Stimulated activated effector memory CD8-positive, alpha-beta T cell treated with anti-CD3 and anti-CD28 coated beads, Interleukin-12 subunit alpha, Interleukin-12 subunit beta, amount 100 ng/mL, for 72 hours (primary cell): ENCODE measurements at regions not wholly inside any gene's neighbourhood (a gene's known extent, or its start where the extent isn't known, plus 50 kb on each side); places are given as distances from the start of the nearest gene placed in this dataset.

Source experiments
- ATAC-seq: fragments of 150-1000 bp; cut with Tn5 transposase; 2 replicates; pipeline ENCODE4 v1.10.0; 2021
- DNase-seq, 2 donors: peaks; one replicate each; pipeline ENCODE4 v3.0.0; 2021 to 2022; ENCODE audit warnings: low spot score in 2 of 2
- H3K27ac Mint-ChIP-seq: one replicate; pipeline ENCODE4 v1.8.0; 2022; ENCODE audit warnings: mild to moderate bottlenecking, mixed read lengths
- H3K36me3 Mint-ChIP-seq: one replicate; pipeline ENCODE4 v1.8.0; 2022; ENCODE audit warnings: mild to moderate bottlenecking, mixed read lengths
- H3K4me1 Mint-ChIP-seq: one replicate; pipeline ENCODE4 v1.8.0; 2022; ENCODE audit warnings: mixed read lengths
- H3K4me3 Mint-ChIP-seq: one replicate; pipeline ENCODE4 v1.8.0; 2022; ENCODE audit warnings: mild to moderate bottlenecking, mixed read lengths
- H3K9me3 Mint-ChIP-seq: one replicate; pipeline ENCODE4 v1.8.0; 2022; ENCODE audit warnings: mixed read lengths

- Mint-ChIP-seq H3K36me3 (no peaks in the 10 kb centered on the region), H3K9me3 (no peaks in the 10 kb centered on the region), H3K4me3 (no peak overlapping the region), H3K4me1 (no peaks in the 10 kb centered on the region), H3K27ac (no peak overlapping the region)
- no peak for ATAC-seq
- no peak for DNase-seq
Measured at GRCh38 chr20:39535301-39535700, 573.2 kb downstream of the DHX35 start.

- DNase-seq, result no peak
- no peaks in the 10 kb centered on the region for H3K4me1 Mint-ChIP-seq
Measured at GRCh38 chr20:39534846-39535245, 572.7 kb downstream of the DHX35 start.

GRCh38 chr20:39533858-39534257, 571.7 kb downstream of the DHX35 start:
- Mint-ChIP-seq H3K36me3 (no peaks in the 10 kb centered on the region), H3K9me3 (no peaks in the 10 kb centered on the region), H3K4me3 (no peak overlapping the region), H3K4me1 (no peaks in the 10 kb centered on the region), H3K27ac (no peak overlapping the region)
- ATAC-seq (no peak), DNase-seq (no peak)

More at GRCh38 chr20:39534846-39535245, 572.7 kb downstream of the DHX35 start:
- no peak for ATAC-seq
- Mint-ChIP-seq H3K9me3 (no peaks in the 10 kb centered on the region), H3K27ac (no peak overlapping the region), H3K4me3 (no peak overlapping the region), H3K36me3 (no peaks in the 10 kb centered on the region)

GRCh38 chr20:39532205-39532604, 570.1 kb downstream of the DHX35 start:
- Mint-ChIP-seq H3K27ac (no peak overlapping the region), H3K36me3 (no peaks in the 10 kb centered on the region), H3K9me3 (no peaks in the 10 kb centered on the region), H3K4me1 (no peaks in the 10 kb centered on the region), H3K4me3 (no peak overlapping the region)
- no peak for ATAC-seq
- DNase-seq, result no peak

- H3K4me3 Mint-ChIP-seq, result no peak overlapping the region
- H3K27ac Mint-ChIP-seq, result no peak overlapping the region
- ATAC-seq, result no peak
- no peaks in the 10 kb centered on the region for H3K4me1 Mint-ChIP-seq
- no peak for DNase-seq
- H3K36me3 Mint-ChIP-seq, result no peaks in the 10 kb centered on the region
- H3K9me3 Mint-ChIP-seq, result no peaks in the 10 kb centered on the region
Measured at GRCh38 chr20:39528436-39528835, 566.3 kb downstream of the DHX35 start.

GRCh38 chr20:39524371-39524911, 562.3 kb downstream of the DHX35 start:
- H3K4me3 Mint-ChIP-seq, result no peak overlapping the region
- no peaks in the 10 kb centered on the region for H3K4me1 Mint-ChIP-seq
- no peaks in the 10 kb centered on the region for H3K9me3 Mint-ChIP-seq
- ATAC-seq (no peak), DNase-seq (no peak)
- H3K36me3 Mint-ChIP-seq, result no peaks in the 10 kb centered on the region
- no peak overlapping the region for H3K27ac Mint-ChIP-seq

GRCh38 chr20:39523405-39523804, 561.3 kb downstream of the DHX35 start:
- DNase-seq (no peak), ATAC-seq (no peak)
- Mint-ChIP-seq H3K9me3 (no peaks in the 10 kb centered on the region), H3K27ac (no peak overlapping the region), H3K4me1 (no peaks in the 10 kb centered on the region), H3K36me3 (no peaks in the 10 kb centered on the region), H3K4me3 (no peak overlapping the region)

- Mint-ChIP-seq H3K9me3 (peaks cover 4% of the 10 kb centered on the region), H3K4me1 (no peaks in the 10 kb centered on the region), H3K27ac (no peak overlapping the region), H3K4me3 (no peak overlapping the region), H3K36me3 (no peaks in the 10 kb centered on the region)
- DNase-seq, result no peak
- no peak for ATAC-seq
Measured at GRCh38 chr20:39518654-39519053, 556.5 kb downstream of the DHX35 start.

GRCh38 chr20:39516964-39517363, 554.8 kb downstream of the DHX35 start:
- Mint-ChIP-seq H3K9me3 (peaks cover 4% of the 10 kb centered on the region), H3K4me1 (no peaks in the 10 kb centered on the region), H3K27ac (no peak overlapping the region), H3K36me3 (no peaks in the 10 kb centered on the region), H3K4me3 (no peak overlapping the region)
- no peak for ATAC-seq
- DNase-seq, result no peak

- ATAC-seq (no peak), DNase-seq (no peak)
- Mint-ChIP-seq H3K4me3 (no peak overlapping the region), H3K36me3 (no peaks in the 10 kb centered on the region), H3K9me3 (peaks cover 9% of the 10 kb centered on the region), H3K4me1 (no peaks in the 10 kb centered on the region), H3K27ac (no peak overlapping the region)
Measured at GRCh38 chr20:39504710-39505094, 542.6 kb downstream of the DHX35 start.

- Mint-ChIP-seq H3K9me3 (peaks cover 9% of the 10 kb centered on the region), H3K36me3 (no peaks in the 10 kb centered on the region), H3K4me3 (no peak overlapping the region), H3K4me1 (no peaks in the 10 kb centered on the region), H3K27ac (no peak overlapping the region)
- ATAC-seq (no peak), DNase-seq (no peak)
Measured at GRCh38 chr20:39503902-39504709, 542.0 kb downstream of the DHX35 start.

GRCh38 chr20:39492223-39492797, 530.2 kb downstream of the DHX35 start:
- no peaks in the 10 kb centered on the region for H3K4me1 Mint-ChIP-seq
- no peaks in the 10 kb centered on the region for H3K36me3 Mint-ChIP-seq
- ATAC-seq, result no peak
- peaks cover 6% of the 10 kb centered on the region for H3K9me3 Mint-ChIP-seq
- no peak for DNase-seq
- no peak overlapping the region for H3K4me3 Mint-ChIP-seq
- no peak overlapping the region for H3K27ac Mint-ChIP-seq

- no peak overlapping the region for H3K4me3 Mint-ChIP-seq
- DNase-seq (no peak), ATAC-seq (no peak)
- no peaks in the 10 kb centered on the region for H3K4me1 Mint-ChIP-seq
- H3K36me3 Mint-ChIP-seq, result no peaks in the 10 kb centered on the region
- peaks cover 6% of the 10 kb centered on the region for H3K9me3 Mint-ChIP-seq
- H3K27ac Mint-ChIP-seq, result no peak overlapping the region
Measured at GRCh38 chr20:39491711-39492110, 529.6 kb downstream of the DHX35 start.

GRCh38 chr20:39489986-39490560, 527.9 kb downstream of the DHX35 start:
- Mint-ChIP-seq H3K36me3 (no peaks in the 10 kb centered on the region), H3K9me3 (peaks cover 6% of the 10 kb centered on the region), H3K4me3 (no peak overlapping the region), H3K4me1 (no peaks in the 10 kb centered on the region), H3K27ac (no peak overlapping the region)
- DNase-seq (no peak), ATAC-seq (no peak)

- DNase-seq (no peak), ATAC-seq (no peak)
- H3K9me3 Mint-ChIP-seq, result no peaks in the 10 kb centered on the region
- no peak overlapping the region for H3K4me3 Mint-ChIP-seq
- H3K4me1 Mint-ChIP-seq, result no peaks in the 10 kb centered on the region
- H3K36me3 Mint-ChIP-seq, result no peaks in the 10 kb centered on the region
- no peak overlapping the region for H3K27ac Mint-ChIP-seq
Measured at GRCh38 chr20:39480276-39481043, 518.3 kb downstream of the DHX35 start.
